GM21381 (cell line): ENCODE measurements at regions not wholly inside any gene's neighbourhood (a gene's known extent, or its start where the extent isn't known, plus 50 kb on each side); places are given as distances from the start of the nearest gene placed in this dataset.
"Not testable (repeated sequence)": the region's sequence is repeated elsewhere in the genome, so short reads cannot be mapped to it uniquely, and the experiment has no call there.

Source experiments
- ATAC-seq: cut with Tn5 transposase; IDR thresholded peaks from one replicate; pipeline ENCODE4 v1.9.1; 2021; ENCODE audit warnings: mild to moderate bottlenecking, moderate library complexity; ENCODE audit not compliant: unreplicated experiment

GRCh38 chr3:8399686-8400085, 101.9 kb upstream of the LMCD1 start:
- ATAC-seq: no peak

GRCh38 chr3:8400911-8401310, 100.7 kb upstream of the LMCD1 start:
- ATAC-seq: no peak

- ATAC-seq: no peak
Measured at GRCh38 chr3:8403996-8404395, 97.6 kb upstream of the LMCD1 start.

- no peak for ATAC-seq
Measured at GRCh38 chr3:8405144-8405543, 96.5 kb upstream of the LMCD1 start.

- ATAC-seq: no peak
Measured at GRCh38 chr3:8406479-8406878, 95.1 kb upstream of the LMCD1 start.

- ATAC-seq: no peak
Measured at GRCh38 chr3:8413337-8413926, 88.2 kb upstream of the LMCD1 start.

GRCh38 chr3:8416965-8417364, 84.7 kb upstream of the LMCD1 start:
- ATAC-seq: no peak

GRCh38 chr3:8420612-8421011, 81.0 kb upstream of the LMCD1 start:
- no peak for ATAC-seq

GRCh38 chr3:8421267-8421666, 80.4 kb upstream of the LMCD1 start:
- ATAC-seq: no peak

- no peak for ATAC-seq
Measured at GRCh38 chr3:8421711-8422110, 79.9 kb upstream of the LMCD1 start.

- ATAC-seq: no peak
Measured at GRCh38 chr3:8423307-8423706, 78.3 kb upstream of the LMCD1 start.

- ATAC-seq: no peak
Measured at GRCh38 chr3:8424281-8424680, 77.3 kb upstream of the LMCD1 start.

- ATAC-seq: no peak
Measured at GRCh38 chr3:8436661-8437287, 64.8 kb upstream of the LMCD1 start.

- ATAC-seq: no peak
Measured at GRCh38 chr3:8438507-8439079, 63.0 kb upstream of the LMCD1 start.

- not testable (repeated sequence) for ATAC-seq
Measured at GRCh38 chr3:8440142-8440541, 61.5 kb upstream of the LMCD1 start.

- no peak for ATAC-seq
Measured at GRCh38 chr3:8441969-8442559, 59.6 kb upstream of the LMCD1 start.

GRCh38 chr3:8442993-8443650, 58.5 kb upstream of the LMCD1 start:
- ATAC-seq: no peak

GRCh38 chr3:8443829-8444791, 57.5 kb upstream of the LMCD1 start:
- ATAC-seq: no peak

GRCh38 chr3:8444883-8445282, 56.7 kb upstream of the LMCD1 start:
- no peak for ATAC-seq

GRCh38 chr3:8445861-8446260, 55.8 kb upstream of the LMCD1 start:
- no peak for ATAC-seq

- ATAC-seq: no peak
Measured at GRCh38 chr3:8446845-8447244, 54.8 kb upstream of the LMCD1 start.
